Nephron progenitor cell (in vitro differentiated cells): ENCODE measurements at regions not wholly inside any gene's neighbourhood (a gene's known extent, or its start where the extent isn't known, plus 50 kb on each side); places are given as distances from the start of the nearest gene placed in this dataset.

Source experiments
- DNase-seq: peaks from one replicate; pipeline ENCODE4 v3.0.0; 2021
- H3K27ac Mint-ChIP-seq: 2 replicates; pipeline ENCODE4 v1.8.0; 2021; ENCODE audit warnings: mild to moderate bottlenecking, moderate library complexity, mixed read lengths
- H3K27me3 Mint-ChIP-seq: 2 replicates; pipeline ENCODE4 v1.8.0; 2021; ENCODE audit warnings: mild to moderate bottlenecking, low read depth, mixed read lengths; ENCODE audit not compliant: poor library complexity
- H3K36me3 Mint-ChIP-seq: 2 replicates; pipeline ENCODE4 v1.8.0; 2021; ENCODE audit warnings: low read depth, mixed read lengths
- H3K4me1 Mint-ChIP-seq: 2 replicates; pipeline ENCODE4 v1.8.0; 2021; ENCODE audit warnings: mixed read lengths
- H3K4me3 Mint-ChIP-seq: 2 replicates; pipeline ENCODE4 v1.8.0; 2021; ENCODE audit warnings: mild to moderate bottlenecking, moderate library complexity, mixed read lengths
- H3K9me3 Mint-ChIP-seq: 2 replicates; pipeline ENCODE4 v1.8.0; 2021; ENCODE audit warnings: mild to moderate bottlenecking, moderate library complexity, mixed read lengths
- TF ChIP-seq, protein P1 (sequence below): fragments of 200-600 bp; sonication (generic); IDR thresholded peaks from 2 replicates; pipeline ENCODE4 v1.5.0; 2021; ENCODE audit warnings: antibody characterized with exemption

- TF ChIP-seq, protein P1, sequence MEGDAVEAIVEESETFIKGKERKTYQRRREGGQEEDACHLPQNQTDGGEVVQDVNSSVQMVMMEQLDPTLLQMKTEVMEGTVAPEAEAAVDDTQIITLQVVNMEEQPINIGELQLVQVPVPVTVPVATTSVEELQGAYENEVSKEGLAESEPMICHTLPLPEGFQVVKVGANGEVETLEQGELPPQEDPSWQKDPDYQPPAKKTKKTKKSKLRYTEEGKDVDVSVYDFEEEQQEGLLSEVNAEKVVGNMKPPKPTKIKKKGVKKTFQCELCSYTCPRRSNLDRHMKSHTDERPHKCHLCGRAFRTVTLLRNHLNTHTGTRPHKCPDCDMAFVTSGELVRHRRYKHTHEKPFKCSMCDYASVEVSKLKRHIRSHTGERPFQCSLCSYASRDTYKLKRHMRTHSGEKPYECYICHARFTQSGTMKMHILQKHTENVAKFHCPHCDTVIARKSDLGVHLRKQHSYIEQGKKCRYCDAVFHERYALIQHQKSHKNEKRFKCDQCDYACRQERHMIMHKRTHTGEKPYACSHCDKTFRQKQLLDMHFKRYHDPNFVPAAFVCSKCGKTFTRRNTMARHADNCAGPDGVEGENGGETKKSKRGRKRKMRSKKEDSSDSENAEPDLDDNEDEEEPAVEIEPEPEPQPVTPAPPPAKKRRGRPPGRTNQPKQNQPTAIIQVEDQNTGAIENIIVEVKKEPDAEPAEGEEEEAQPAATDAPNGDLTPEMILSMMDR: no peak
- H3K27ac Mint-ChIP-seq: no peak overlapping the region
- H3K4me1 Mint-ChIP-seq: peaks cover 42% of the 10 kb centered on the region
- peaks cover 2% of the 10 kb centered on the region for H3K27me3 Mint-ChIP-seq
- no peaks in the 10 kb centered on the region for H3K9me3 Mint-ChIP-seq
- no peak for DNase-seq
- peaks cover 13% of the 10 kb centered on the region for H3K36me3 Mint-ChIP-seq
- H3K4me3 Mint-ChIP-seq: no peak overlapping the region
Observed at GRCh38 chr18:46397174-46397573, 259.8 kb downstream of the LOXHD1 start.

- H3K36me3 Mint-ChIP-seq: peaks cover 13% of the 10 kb centered on the region
- H3K27ac Mint-ChIP-seq: no peak overlapping the region
- H3K9me3 Mint-ChIP-seq: no peaks in the 10 kb centered on the region
- peaks cover 2% of the 10 kb centered on the region for H3K27me3 Mint-ChIP-seq
- no peak for DNase-seq
- H3K4me1 Mint-ChIP-seq: peaks cover 42% of the 10 kb centered on the region
- TF ChIP-seq, protein P1: no peak
- no peak overlapping the region for H3K4me3 Mint-ChIP-seq
Observed at GRCh38 chr18:46398005-46398404, 259.0 kb downstream of the LOXHD1 start.

DNA sequence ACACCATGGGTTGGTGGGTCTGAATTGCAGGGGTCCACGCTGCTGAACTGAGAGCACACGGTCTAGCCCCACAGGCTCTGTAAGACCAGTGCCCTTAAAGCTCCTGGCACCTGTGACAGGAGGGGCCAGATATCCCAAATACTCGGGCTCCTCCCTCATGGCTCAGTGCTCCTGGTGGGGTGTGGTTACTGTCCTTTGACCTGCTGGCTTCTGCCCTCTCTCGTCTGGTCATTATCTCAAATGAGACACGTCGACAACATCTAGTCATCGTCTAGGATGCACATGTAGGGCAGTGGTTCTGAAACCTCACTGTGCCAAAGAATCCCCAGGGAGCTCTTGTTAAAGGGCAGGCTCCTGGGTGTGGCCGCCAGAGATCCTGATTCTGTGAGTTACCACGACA is 258.4 kb downstream of the LOXHD1 start:
- Mint-ChIP-seq H3K4me3 (no peak overlapping the region), H3K36me3 (peaks cover 13% of the 10 kb centered on the region), H3K27me3 (peaks cover 2% of the 10 kb centered on the region), H3K9me3 (no peaks in the 10 kb centered on the region), H3K27ac (no peak overlapping the region), H3K4me1 (peaks cover 42% of the 10 kb centered on the region)
- no peak for DNase-seq
- TF ChIP-seq, protein P1: no peak

GRCh38 chr18:46399303-46399702 is 257.7 kb downstream of the LOXHD1 start:
- Mint-ChIP-seq H3K36me3 (peaks cover 19% of the 10 kb centered on the region), H3K9me3 (no peaks in the 10 kb centered on the region), H3K4me1 (peaks cover 42% of the 10 kb centered on the region), H3K27ac (no peak overlapping the region), H3K4me3 (no peak overlapping the region), H3K27me3 (peaks cover 2% of the 10 kb centered on the region)
- TF ChIP-seq, protein P1: no peak
- no peak for DNase-seq

DNA sequence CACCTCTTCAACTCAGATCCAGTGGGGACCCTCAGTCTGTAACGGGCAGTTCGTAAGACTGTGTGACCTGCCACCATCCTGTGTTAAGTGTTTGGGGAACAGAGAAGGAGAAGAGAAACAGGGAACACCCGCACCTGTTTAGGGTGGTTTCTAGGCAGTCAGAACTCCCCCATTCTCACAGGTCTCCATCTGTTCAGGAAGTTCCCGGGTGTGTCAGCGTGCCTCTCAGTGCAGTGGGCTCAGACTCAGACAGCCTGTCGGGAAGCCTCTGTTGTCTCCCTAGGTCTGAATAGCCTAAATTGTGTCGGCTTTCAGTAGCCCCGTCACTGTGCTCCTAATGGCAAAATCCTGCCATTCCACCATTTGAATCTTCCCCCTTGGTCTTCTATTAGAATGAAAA is 256.6 kb downstream of the LOXHD1 start:
- Mint-ChIP-seq H3K36me3 (peaks cover 17% of the 10 kb centered on the region), H3K4me3 (no peak overlapping the region), H3K4me1 (peaks cover 47% of the 10 kb centered on the region), H3K27me3 (peaks cover 2% of the 10 kb centered on the region), H3K9me3 (no peaks in the 10 kb centered on the region), H3K27ac (peak overlapping the region; percentile 93)
- no peak for DNase-seq
- TF ChIP-seq, protein P1: no peak

- no peak for DNase-seq
- Mint-ChIP-seq H3K27ac (no peak overlapping the region), H3K4me3 (no peak overlapping the region), H3K9me3 (no peaks in the 10 kb centered on the region), H3K27me3 (peaks cover 2% of the 10 kb centered on the region), H3K36me3 (peaks cover 11% of the 10 kb centered on the region), H3K4me1 (peaks cover 48% of the 10 kb centered on the region)
- TF ChIP-seq, protein P1: no peak
Observed at GRCh38 chr18:46401486-46402070, 255.4 kb downstream of the LOXHD1 start.
